Activated naive CD4-positive, alpha-beta T cell (primary cell): ENCODE measurements at regions not wholly inside any gene's neighbourhood (a gene's known extent, or its start where the extent isn't known, plus 50 kb on each side); places are given as distances from the start of the nearest gene placed in this dataset.
A peak's percentile ranks its signal among the peaks of the same experiment; 100 is the strongest.
"Not testable (repeated sequence)": the region's sequence is repeated elsewhere in the genome, so short reads cannot be mapped to it uniquely, and the experiment has no call there.

Experiments
- DNase-seq, 4 experiments: peaks; one replicate each; lab custom pipeline; 2025; lab: John Stamatoyannopoulos, UW

DNA sequence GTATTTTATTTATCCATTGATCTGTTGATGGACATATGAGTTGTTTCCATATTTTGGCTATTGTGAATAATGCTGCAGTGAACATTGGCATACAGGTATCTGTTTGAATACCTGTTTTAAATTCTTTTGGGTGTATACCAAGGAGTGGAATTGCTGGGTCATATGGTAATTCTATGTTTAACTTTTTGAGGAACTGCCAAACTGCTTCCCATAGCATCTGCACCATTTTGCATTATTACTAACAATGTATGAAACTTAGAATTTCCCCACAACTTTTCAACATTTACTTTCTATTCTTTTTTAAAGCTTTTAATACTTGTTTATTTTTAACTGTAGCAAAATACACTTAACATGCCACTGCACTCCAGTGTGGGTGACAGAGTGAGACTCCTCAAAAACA, 57.0 kb upstream of the MSN start:
- DNase-seq, result no peak

DNA sequence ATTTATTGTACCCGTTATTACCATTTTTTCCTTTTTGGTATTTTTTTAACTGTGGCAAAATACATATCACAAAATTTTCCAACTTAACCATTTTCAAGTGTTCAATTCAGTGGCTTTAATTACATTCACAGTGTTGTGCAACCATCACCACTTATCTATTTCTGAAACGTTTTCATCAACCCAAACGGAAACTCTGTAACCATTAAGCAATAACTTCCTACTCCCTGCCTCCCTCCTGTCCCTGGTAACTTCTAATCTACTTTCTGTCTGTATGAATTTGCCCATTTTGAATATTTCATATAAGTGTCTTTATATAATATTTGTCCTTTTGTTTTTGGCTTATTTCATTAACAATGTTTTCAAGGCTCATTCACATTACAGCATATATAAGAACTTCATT, 57.4 kb upstream of the MSN start:
- no peak for DNase-seq

DNA sequence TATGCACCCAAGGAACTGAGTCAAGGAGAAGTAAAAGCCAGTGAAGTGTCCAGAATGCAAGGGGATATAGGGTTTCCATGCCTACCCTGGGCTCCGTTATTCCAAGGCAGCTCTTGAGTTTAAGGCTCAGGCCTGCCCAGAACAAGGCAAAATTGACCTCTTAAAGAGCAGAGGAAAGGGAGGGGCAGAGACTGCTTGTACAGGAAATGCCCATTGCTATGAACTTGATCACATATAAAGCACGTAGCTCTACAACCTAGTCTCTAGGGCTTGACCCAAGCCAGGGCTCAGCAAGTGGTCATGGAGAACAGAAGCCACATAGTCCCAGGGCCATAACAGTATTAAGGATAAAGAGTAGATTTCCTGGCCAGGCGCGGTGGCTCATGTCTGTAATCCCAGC, 58.2 kb upstream of the MSN start:
- no peak for DNase-seq

DNA sequence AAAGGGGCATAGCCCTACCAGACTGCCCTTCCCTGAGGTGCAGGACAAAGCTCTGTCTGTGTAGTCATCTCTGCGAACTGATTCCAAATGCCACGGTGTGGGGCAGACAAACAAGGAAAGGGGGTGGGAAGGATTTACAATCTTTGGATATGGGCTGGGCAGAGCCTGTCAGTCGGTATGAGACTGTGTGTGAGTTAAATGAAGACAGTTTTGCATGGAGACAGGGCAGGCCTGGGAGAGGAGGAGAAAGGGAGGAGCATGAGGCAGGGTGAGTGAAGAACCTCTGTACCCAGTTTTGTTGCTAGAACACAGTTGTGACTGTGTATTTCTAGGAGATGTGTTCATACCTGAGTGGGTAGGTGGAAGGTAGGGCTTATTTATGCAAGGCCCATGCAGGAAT, 59.4 kb upstream of the MSN start:
- DNase-seq, result no peak

DNA sequence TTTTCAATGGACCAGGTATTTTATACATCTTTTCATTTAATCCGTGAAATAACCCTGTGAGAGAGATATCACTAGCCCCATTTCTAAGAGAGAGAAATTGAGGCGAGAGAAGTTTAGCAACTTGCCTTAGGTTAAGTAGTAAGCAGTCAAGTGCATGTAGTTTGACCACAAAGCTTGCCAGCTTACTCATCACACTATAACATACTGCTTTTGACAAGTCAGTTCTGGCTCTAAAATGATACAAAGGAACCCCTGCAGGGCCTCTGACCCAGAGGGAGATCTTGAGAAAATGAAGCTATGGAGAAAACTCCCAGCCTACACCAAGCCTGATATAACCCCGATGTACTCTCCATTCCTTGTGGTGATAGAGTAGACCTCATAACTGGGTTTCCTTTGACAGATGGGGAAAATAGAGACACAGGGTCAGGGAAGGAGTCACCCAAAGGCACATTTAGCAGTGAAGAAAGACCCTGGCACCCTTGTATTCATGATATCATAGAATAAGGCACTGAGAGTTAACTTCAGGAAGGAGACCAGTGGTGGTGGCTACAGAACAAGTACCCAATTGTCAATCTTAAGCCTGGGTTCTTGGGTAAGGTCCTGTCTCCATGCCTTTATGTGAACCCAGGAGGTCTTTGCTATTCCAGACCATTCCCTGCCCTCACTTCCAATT, 60.2 kb upstream of the MSN start:
- no peak for DNase-seq

DNA sequence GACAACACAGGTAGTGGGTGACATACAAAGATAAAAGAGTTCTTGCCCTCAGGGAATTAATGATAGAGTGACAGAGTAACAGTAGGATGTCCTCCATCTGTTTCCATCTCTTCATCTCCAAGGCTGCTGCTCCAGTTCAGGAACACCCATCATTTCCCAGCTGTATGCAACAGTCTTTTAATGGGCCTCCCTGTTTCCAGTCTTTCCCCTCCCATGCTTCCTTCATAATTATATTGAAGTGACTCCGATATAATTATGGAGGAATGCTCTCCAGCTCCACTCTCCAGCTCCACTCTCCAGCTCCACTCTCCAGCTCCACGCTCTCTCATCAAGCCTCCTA, 65.3 kb upstream of the MSN start:
- DNase-seq, result no peak

DNA sequence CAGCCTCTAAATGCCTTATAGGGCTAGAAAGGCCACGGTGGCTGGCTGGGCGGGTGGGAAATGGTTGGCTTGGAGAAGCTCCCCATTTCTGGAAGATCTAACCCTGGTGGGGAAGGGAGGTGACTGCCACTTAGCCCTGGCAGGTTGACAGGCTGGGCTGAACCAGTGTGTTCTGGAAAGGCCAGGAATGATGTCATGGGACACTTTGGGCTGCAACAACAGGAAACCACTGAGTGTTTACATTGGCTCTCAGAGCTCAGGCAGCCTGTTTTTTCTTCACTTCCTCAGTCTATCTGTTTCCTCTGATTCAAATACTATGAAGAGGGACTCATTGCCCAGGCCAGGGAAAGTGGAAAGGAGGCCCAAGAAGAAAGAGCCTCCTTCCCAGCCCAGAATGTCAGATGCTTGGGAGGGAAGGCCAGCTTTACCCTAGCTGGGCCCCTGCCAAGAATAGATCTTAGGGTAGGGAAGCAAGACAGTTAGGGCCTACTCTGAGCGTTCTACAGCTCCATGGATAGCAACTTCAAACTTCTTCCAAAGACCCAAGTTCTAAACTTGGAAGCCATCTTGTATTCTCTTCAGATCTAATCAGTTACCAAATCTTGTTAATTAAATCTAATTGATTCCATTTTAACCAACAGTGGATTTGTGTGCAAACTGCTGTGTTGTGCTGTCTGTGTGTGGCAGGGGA, 65.8 kb upstream of the MSN start:
- DNase-seq, result peak in 3 of 4 experiments; percentile 2 to 14 (median 8)

DNA sequence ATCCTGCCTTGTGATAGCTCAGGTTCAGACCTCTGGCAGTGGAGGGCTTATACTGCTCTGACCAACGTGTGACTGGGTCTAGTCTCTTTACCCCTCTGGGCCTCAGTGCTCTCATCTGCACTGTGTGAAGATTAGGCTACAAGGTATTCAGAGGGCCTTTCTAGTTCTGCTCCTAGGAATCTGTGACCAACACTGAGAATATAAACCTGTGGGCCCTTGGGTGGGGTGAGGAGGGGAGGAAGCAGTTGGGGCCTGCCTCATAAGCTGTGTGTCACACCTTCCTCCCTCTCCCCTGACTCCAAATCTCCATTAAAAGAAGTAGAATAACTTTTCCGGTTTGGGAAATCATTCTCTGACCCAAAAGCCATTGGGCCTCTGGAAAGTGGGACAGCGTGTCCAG, 66.3 kb upstream of the MSN start:
- no peak for DNase-seq

DNA sequence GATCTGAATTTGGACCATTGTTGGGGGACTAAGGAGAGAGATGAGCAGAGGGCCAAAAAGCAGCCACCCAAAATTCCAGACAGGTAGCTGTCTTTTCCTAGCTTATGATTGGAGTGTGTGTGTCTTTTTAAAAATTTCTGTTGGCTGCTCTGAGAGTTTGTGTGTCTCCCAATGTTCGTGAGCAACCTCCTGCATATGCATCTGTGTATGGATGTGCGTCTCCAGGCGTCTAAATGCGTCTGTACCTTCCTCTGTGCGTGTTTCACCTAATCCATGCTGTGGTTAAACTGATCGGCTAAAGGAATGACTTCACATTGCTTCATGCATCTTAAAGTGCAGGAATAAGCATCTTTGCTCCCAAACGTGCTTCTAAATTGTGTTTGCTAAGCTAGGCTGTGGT, 65.5 kb upstream of the LAS1L start:
- DNase-seq, result no peak

DNA sequence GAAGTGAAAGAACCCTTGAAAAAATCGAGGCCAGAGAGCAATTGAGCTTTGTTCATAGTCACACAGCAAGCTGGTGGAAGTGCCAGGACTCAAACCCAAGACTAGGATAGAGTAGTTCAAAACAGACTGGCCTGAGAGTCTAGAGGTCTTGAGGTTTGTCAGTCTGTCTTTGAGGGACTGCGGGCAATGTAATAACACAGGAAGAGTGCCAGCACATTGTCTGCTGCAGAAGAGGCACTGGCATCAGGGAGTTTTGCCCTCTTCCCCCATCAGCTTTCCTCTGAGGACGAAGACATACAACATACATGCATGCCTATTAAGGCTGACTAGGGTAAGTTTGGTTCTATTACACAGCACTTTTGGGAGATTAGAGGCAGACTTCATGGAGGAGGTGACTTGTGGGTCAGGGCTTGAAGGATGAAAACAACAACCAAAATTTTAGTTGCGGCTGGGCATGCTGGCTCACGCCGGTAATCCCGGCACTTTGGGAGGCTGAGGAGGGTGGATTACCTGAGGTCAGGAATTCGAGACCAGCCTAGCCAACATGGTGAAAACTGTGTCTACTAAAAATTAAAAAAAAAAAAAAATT, 64.1 kb upstream of the LAS1L start:
- DNase-seq, result no peak

DNA sequence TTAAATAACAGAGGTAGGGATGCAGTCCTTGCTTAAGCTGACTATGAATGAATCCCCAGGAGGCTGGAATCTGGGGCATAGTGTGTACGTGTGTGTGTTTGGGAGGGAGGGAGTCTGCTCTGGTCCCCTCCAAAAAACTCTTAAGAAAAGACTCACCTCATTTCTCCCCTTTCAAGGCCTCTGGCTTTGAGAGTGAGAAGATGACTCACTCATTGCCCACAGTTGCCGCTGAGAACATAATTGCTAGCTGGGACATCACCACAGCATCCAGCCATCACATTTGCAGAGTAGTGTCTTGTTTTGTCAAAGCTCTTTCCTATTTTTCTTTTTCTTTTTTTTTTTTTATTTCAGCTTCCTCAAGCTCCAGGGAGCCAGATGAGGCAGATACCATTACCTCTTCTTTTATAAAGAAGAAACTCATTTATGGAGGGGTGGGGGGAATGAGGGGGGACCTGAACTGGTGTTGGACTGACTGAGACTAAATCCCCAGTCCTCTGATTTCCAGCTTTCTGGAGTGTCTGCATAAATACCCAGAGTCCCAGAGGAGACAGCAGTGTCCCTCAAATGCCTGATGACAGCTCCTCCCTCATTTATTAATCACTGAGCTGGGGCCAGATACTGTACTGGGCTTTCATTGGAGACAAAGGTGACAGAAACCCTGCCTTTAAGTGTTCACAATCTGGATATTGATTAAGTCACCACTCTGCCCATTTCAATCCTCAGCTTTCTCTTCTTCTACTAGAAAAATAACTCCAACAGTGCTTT, 61.9 kb upstream of the LAS1L start:
- DNase-seq, result peak in 3 of 4 experiments; percentile 1 to 4 (median 3)

DNA sequence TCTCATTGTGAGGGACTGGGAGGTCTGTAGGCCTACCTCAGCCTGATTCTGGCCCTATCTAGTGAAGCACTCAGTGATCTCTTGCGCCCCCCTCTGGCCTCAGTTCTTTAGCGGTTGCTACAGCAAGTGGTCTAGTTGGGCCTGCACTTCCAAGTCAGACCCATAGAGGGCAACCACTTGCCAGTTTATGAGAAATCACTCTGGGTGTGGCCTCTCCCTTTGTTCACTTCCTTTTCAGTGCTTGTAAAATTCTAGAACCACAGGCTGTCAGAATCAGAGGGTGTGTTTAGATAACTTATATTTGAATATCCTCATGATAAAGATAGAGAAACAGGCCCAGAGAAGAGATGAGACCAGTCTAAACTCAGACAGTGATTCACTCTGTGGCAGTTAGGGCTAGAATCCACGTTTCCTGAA, 60.9 kb upstream of the LAS1L start:
- peak; percentile 47 to 90 (median 82) for DNase-seq

DNA sequence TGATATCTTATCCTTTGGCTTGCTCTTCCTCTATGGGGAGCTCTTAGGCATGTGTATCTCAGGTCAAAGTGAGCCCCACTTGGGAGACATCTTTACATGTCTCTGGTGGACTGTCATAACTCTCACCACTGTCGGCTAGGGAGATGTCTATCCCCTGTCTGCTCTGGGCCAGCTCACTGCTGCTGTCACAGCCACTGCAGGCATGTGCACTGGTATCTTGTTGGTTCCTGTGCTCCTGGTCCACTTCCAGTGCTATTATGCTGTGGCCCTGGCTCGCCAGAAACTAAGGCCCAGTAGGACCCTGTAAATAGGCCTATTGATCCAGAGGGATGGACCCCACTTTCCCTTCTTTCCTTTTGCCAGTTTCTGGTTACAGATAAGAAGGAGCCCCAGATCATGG, 56.6 kb upstream of the LAS1L start:
- no peak for DNase-seq

DNA sequence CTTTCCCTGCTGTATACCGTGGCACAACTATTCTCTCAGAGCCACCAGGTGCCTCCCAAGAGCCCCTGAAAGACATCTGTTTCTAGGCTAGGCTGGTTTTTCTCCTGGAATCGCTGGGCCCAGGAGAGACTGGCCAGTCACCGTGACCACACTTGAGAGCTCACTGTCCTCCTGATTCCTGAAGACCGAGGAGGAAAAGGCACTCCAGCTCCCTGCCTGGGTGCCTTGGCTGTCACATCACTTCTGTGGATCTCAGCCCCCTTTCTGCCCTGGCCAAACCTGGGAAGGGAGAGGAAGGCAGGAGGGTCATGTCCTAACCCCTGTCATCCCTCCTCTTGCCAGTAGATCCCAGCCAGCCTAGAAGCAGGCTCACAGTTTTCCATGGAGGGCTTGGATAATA, 54.7 kb upstream of the LAS1L start:
- no peak for DNase-seq

DNA sequence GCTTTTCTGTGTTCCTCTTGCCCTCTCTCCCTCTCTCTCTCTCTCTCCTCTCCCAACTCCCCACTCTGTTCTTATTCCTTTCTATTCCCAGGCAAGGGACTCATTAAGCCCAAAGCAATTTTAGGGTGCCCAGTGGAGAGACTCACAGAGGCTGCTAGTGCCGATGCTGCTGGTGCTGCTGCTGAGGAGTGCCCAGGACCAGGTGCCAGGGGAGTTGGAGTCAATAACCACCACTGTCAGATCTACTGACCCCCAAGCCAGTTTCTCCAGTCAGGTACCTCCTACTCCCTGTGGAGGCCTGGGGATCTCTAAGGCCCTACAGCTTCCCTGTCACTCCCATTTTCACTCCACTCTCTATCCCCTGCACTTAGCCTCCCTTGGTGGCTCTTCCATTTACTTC, 54.2 kb upstream of the LAS1L start:
- DNase-seq, result no peak

DNA sequence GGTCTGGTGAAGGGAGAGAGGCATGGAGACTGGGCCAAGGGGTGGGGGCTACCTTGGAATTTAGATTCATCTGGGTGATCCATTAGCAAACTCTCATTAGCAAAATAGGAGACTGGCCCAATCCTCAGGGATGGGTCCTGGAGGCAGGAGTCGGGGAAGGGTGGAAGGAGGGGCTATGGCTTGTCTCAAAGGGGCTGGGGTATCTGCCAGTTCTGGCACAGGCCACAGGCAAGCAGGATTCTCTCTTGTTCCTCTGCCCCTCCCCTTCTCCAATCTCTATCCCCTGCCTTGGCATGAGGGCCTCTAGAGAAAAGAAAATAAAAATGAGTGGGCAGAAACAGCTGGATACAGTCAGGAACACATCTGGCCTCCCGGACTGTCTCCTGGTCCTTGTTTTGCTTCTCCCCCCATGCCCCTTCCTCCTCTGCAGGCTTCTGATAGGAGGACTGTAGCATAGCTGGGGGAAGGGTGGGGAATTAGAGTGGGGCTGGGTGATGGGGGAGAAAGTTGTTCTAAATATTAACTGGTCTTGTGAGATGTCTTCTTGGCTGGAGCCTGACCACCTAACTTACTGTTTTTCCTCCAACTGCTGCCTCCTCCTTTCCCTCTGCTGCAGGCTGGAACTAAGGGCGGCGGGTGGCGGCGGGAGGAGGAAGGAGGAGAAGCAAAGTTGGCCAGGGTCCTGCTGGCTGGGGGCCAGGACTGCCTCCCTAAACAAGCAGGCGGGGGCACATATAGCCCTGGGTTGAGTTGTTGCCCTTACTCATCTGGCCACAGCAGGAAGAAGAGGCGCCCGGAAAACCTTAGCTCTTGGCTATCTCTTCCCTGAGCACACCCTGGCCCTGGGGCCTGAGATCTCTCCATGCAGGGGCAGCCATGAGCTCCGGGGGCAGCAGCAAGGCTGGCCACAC, 53.3 kb upstream of the LAS1L start:
- DNase-seq, result no peak

DNA sequence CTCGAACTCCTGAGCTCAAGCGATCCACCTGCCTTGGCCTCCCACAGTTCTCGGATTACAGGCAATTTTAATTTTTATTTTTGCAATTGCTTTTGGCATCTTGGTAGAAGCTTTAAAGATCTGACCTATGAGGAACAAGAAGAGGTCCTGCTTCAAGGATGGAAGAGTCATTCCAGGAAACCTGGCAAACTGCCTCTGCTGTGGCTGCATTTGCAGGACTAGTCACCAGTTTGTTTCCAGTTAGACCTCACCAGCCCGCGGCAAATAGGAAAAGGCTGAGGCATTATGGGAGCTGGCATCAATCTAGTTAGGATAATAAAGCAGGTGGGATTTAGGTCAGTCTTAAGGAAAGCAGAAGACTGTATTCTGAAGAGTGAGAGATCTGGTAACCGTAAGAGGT, 51.9 kb upstream of the LAS1L start:
- DNase-seq, result no peak

DNA sequence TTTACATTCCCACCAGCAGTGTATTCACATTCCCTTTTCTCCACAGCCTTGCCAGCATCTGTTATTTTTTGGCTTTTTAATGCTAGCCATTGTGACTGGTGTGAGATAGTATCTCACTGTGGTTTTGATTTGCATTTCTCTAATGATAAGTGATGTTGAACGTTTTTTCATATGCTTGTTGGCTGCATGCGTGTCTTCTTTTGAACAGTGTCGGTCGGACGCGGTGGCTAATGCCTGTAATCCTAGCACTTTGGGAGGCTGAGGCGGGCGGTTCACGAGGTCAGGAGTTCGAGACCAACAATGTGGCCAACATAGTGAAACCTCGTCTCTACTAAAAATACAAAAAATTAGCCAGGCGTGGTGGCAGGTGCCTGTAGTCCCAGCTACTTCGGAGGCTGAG, 50.6 kb upstream of the LAS1L start:
- DNase-seq, result not testable (repeated sequence)
